ENCODE measurements at regions not wholly inside any gene's neighbourhood (a gene's known extent, or its start where the extent isn't known, plus 50 kb on each side); places are given as distances from the start of the nearest gene placed in this dataset.
"Not testable (repeated sequence)": the region's sequence is repeated elsewhere in the genome, so short reads cannot be mapped to it uniquely, and the experiment has no call there.

DNA sequence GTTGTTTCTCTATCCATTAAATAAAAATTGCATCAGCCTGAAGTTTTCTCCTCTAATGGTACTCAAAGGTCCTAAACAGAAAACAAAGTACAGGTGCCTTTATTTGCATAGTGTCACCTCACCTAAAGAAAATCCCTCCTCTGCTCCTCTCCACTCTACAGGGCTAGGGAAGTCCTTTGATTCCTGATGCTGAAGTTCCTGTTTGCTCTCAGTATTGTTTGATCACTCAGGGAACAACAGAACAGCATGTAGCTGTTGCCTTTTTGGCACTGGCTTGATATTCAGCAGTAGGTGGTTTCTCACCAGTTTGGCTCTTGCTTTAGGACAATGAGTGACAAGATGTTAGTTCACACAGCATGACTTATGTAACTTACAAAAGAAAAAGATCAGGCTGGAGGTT, 156.2 kb upstream of the SLC7A11 start:
- H3K4me1 ChIP-seq (ENCODE audit: control insufficient read depth in 2 of 2, insufficient read depth in 2 of 2, low read length in 1 of 2), result no peaks in the 10 kb centered on the region

DNA sequence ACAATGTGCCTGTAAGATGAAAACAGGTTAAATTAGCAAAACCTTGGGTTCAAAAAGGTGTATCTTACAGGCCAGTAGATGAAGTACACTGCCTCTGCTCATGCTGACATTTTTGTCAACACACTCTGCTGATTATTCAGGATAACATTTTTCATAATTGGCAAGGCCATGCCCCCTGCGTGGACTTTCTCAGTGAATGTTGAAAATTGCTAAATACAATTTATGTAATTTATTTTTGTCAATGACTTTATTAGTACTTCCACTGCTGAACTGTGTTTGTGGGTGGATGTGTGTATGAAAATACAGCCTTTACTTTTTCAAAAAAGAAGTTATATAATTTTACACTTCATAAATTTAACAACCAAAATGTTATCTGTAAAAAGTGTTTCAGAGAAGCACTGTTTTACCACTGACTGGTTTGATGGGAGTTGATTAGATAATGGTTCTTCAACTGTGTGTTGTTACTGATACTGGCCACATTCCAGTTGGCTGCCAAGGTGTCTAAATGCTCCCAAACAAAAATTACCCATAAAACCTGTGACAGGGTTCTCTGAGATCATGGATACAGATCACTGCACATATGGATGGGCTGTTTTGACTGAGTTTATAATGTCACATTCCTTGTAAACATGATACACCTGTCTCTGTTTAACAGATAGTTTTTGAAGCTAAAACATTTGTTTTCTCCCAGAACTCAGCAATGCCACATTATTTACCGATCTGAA, 151.9 kb upstream of the SLC7A11 start:
- no peak overlapping the region for H3K4me3 ChIP-seq (ENCODE audit: low read depth in 1 of 2, low read length in 2 of 2)
- WGBS, 2 donors, result 55 to 62% methylated on average over 2 of the region's 2 CpGs
- no peak overlapping the region for H3K27ac ChIP-seq (ENCODE audit: low read depth in 2 of 2, low read length in 1 of 2)
- no peaks in the 10 kb centered on the region for H3K9me3 ChIP-seq (ENCODE audit: control insufficient read depth in 2 of 2, insufficient read depth in 1 of 2, low read depth in 1 of 2, low read length in 1 of 2)
- H3K27me3 ChIP-seq (ENCODE audit: control insufficient read depth in 1 of 2, insufficient read depth in 2 of 2, low read length in 2 of 2), result no peaks in the 10 kb centered on the region
- H3K4me1 ChIP-seq (ENCODE audit: control insufficient read depth in 2 of 2, insufficient read depth in 2 of 2, low read length in 1 of 2), result no peaks in the 10 kb centered on the region
- H3K36me3 ChIP-seq (ENCODE audit: control insufficient read depth in 2 of 2, insufficient read depth in 2 of 2, low read length in 1 of 2), result no peaks in the 10 kb centered on the region

More for the DNA sequence above, 156.2 kb upstream of the SLC7A11 start:
- Histone ChIP-seq H3K9me3 (ENCODE audit: control insufficient read depth in 2 of 2, insufficient read depth in 1 of 2, low read depth in 1 of 2, low read length in 1 of 2) (no peaks in the 10 kb centered on the region), H3K27ac (ENCODE audit: low read depth in 2 of 2, low read length in 1 of 2) (no peak overlapping the region), H3K4me3 (ENCODE audit: low read depth in 1 of 2, low read length in 2 of 2) (no peak overlapping the region), H3K27me3 (ENCODE audit: control insufficient read depth in 1 of 2, insufficient read depth in 2 of 2, low read length in 2 of 2) (no peaks in the 10 kb centered on the region), H3K36me3 (ENCODE audit: control insufficient read depth in 2 of 2, insufficient read depth in 2 of 2, low read length in 1 of 2) (no peaks in the 10 kb centered on the region)

DNA sequence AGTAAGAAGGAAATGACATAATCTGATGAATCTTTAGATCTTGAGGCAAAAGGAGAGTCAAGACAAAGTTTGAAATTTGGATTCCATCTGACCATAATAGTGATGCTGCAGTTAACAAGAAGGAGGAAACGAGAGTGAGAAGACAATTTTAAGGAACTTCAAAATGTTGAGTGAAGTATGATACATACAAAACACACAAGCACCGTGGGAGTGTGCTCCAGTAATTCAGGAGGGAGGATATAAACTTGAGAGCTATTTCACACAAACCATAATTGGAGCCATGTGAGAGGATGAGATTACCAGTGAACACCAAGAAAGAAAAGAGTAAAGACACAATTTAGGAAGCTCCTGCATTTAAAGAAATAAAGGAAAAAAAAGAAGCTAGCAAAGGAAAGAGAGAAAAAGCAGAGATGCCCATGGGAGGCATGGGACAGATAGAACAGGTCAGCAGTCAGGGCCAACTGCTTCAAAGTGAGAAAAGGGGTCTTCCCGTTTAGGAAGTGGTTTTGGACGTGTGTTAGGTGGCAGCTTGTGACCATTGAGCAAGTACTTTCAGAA, 150.7 kb upstream of the SLC7A11 start:
- Histone ChIP-seq H3K27me3 (ENCODE audit: control insufficient read depth in 1 of 2, insufficient read depth in 2 of 2, low read length in 2 of 2) (no peaks in the 10 kb centered on the region), H3K4me3 (ENCODE audit: low read depth in 1 of 2, low read length in 2 of 2) (no peak overlapping the region), H3K36me3 (ENCODE audit: control insufficient read depth in 2 of 2, insufficient read depth in 2 of 2, low read length in 1 of 2) (no peaks in the 10 kb centered on the region), H3K27ac (ENCODE audit: low read depth in 2 of 2, low read length in 1 of 2) (no peak overlapping the region), H3K4me1 (ENCODE audit: control insufficient read depth in 2 of 2, insufficient read depth in 2 of 2, low read length in 1 of 2) (no peaks in the 10 kb centered on the region), H3K9me3 (ENCODE audit: control insufficient read depth in 2 of 2, insufficient read depth in 1 of 2, low read depth in 1 of 2, low read length in 1 of 2) (peaks cover 0 to 2% of the 10 kb centered on the region in 2 donors)
- 62 to 79% methylated on average over 4 of the region's 4 CpGs for WGBS, 2 donors

DNA sequence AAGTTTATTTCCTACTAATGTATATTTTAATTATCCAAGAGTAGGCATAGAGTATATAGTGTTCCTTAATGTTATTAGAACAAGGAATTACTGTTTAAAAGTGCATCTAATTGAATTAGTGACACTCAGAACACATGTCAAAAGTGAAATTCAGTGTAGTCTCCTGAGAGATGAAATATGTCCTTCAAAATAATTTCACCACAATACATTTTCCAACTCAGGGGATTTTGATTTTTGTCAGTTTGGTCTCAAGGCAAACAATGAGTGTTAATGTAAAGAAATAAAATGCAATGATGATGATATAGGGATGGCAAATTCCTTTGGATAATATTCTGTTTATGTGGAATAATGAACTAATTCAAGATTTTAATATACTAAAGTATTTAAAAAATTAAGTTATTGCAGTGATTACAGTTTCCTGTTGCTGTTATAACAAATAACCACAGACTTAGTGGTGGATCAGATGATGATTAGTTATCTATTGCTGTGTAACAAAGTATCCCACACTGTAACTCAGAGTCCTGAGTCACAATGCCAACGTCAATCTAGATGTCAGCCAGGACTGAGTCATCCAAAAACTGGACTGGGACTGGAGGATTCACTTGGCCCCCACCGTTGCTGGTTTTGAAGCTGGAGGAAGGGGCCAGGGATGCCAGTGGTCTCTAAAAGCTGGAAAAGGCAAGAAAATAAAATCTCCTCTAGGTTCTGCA, 148.0 kb upstream of the SLC7A11 start:
- Histone ChIP-seq H3K9me3 (ENCODE audit: control insufficient read depth in 2 of 2, insufficient read depth in 1 of 2, low read depth in 1 of 2, low read length in 1 of 2) (peaks cover 0 to 2% of the 10 kb centered on the region in 2 donors), H3K4me3 (ENCODE audit: low read depth in 1 of 2, low read length in 2 of 2) (no peak overlapping the region), H3K27ac (ENCODE audit: low read depth in 2 of 2, low read length in 1 of 2) (no peak overlapping the region), H3K36me3 (ENCODE audit: control insufficient read depth in 2 of 2, insufficient read depth in 2 of 2, low read length in 1 of 2) (no peaks in the 10 kb centered on the region), H3K27me3 (ENCODE audit: control insufficient read depth in 1 of 2, insufficient read depth in 2 of 2, low read length in 2 of 2) (no peaks in the 10 kb centered on the region), H3K4me1 (ENCODE audit: control insufficient read depth in 2 of 2, insufficient read depth in 2 of 2, low read length in 1 of 2) (no peaks in the 10 kb centered on the region)
- 41 to 69% methylated on average over 2 of the region's 2 CpGs for WGBS, 2 donors

DNA sequence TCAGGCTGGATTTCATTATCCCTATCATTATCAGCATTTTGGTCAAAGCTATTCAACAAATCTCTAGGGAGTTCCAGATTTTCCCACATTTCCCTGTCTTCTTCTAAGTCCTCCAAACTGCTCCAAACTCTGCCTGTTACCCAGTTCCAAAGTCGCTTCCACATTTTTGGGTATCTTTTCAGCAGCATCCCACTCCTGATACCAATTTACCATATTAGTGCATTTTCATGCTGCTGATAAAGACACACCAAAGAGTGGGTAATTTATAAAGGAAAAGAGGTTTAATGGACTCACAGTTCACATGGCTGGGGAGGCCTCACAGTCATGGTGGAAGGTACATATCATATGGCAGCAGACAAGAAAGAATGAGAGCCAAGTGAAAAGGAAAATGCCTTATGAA, 132.8 kb upstream of the SLC7A11 start:
- Histone ChIP-seq H3K36me3 (ENCODE audit: control insufficient read depth in 2 of 2, insufficient read depth in 2 of 2, low read length in 1 of 2) (no peaks in the 10 kb centered on the region), H3K27me3 (ENCODE audit: control insufficient read depth in 1 of 2, insufficient read depth in 2 of 2, low read length in 2 of 2) (no peaks in the 10 kb centered on the region)

DNA sequence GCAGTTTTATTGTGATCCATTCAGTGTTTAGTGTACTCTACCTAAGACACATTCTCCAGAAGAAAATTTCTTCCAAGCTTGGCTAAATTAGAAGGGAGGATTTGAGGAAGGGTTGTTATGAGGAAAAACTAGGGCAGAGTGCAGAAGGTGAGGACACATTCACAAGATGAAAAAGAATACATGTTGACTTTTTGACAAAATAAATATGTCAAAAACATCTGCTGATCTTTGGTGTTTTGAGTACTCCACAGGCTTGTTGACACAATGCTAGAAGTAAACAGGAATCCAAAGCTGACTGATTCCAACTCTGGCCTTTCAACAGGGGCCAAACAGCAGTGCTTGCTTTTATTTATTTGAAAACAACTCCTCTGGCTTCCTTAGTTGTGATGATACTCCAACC, 125.8 kb upstream of the SLC7A11 start:
- H3K9me3 ChIP-seq (ENCODE audit: control insufficient read depth in 2 of 2, insufficient read depth in 1 of 2, low read depth in 1 of 2, low read length in 1 of 2), result no peaks in the 10 kb centered on the region
- H3K4me1 ChIP-seq (ENCODE audit: control insufficient read depth in 2 of 2, insufficient read depth in 2 of 2, low read length in 1 of 2), result no peaks in the 10 kb centered on the region
- H3K27me3 ChIP-seq (ENCODE audit: control insufficient read depth in 1 of 2, insufficient read depth in 2 of 2, low read length in 2 of 2), result no peaks in the 10 kb centered on the region
- no peaks in the 10 kb centered on the region for H3K36me3 ChIP-seq (ENCODE audit: control insufficient read depth in 2 of 2, insufficient read depth in 2 of 2, low read length in 1 of 2)
- no peak overlapping the region for H3K4me3 ChIP-seq (ENCODE audit: low read depth in 1 of 2, low read length in 2 of 2)
- no peak overlapping the region for H3K27ac ChIP-seq (ENCODE audit: low read depth in 2 of 2, low read length in 1 of 2)

More for the DNA sequence above, 132.8 kb upstream of the SLC7A11 start:
- Histone ChIP-seq H3K4me1 (ENCODE audit: control insufficient read depth in 2 of 2, insufficient read depth in 2 of 2, low read length in 1 of 2) (no peaks in the 10 kb centered on the region), H3K9me3 (ENCODE audit: control insufficient read depth in 2 of 2, insufficient read depth in 1 of 2, low read depth in 1 of 2, low read length in 1 of 2) (no peaks in the 10 kb centered on the region), H3K4me3 (ENCODE audit: low read depth in 1 of 2, low read length in 2 of 2) (no peak overlapping the region), H3K27ac (ENCODE audit: low read depth in 2 of 2, low read length in 1 of 2) (no peak overlapping the region)
- WGBS, 2 donors, result 15 to 87% methylated on average over 1 of the region's 1 CpG

DNA sequence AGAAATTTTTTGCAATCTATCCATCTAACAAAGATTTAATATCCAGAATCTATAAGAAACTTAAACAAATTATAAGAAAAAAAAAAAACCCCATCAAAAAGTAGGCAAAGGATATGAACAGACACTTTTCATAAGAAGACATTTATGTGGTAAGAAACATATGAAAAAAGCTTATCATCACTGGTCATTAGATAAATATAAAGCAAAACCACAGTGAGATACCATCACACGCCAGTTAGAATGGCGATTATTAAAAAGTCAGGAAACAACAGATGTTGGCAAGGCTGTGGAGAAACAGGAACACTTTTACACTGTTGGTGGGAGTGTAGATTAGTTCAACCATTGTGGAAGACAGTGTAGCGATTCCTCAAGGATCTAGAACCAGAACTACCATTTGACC, 110.3 kb upstream of the SLC7A11 start:
- 95% methylated on average over 3 of the region's 3 CpGs for WGBS, 2 donors

DNA sequence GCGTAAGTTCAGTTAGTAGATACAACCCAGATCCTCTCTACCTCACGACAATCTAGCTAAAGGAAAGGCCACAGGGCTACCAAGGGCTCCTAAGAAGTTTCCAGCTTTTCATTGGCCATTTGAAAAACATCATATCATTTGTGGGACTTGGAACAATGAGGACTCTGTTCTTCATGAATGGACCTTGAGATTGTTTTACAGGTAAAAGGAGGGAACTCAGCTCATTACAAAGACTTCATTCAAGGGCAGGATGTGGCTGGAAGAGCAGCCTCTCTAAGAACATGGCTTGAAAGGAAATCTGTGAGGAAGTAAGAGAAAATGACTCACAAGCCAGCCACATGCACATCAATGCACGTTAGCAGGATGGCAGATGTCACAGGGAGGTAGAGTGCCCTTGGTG, 105.9 kb upstream of the SLC7A11 start:
- no peaks in the 10 kb centered on the region for H3K36me3 ChIP-seq (ENCODE audit: control insufficient read depth in 2 of 2, insufficient read depth in 2 of 2, low read length in 1 of 2)
- no peaks in the 10 kb centered on the region for H3K4me1 ChIP-seq (ENCODE audit: control insufficient read depth in 2 of 2, insufficient read depth in 2 of 2, low read length in 1 of 2)
- no peak overlapping the region for H3K4me3 ChIP-seq (ENCODE audit: low read depth in 1 of 2, low read length in 2 of 2)
- no peaks in the 10 kb centered on the region for H3K27me3 ChIP-seq (ENCODE audit: control insufficient read depth in 1 of 2, insufficient read depth in 2 of 2, low read length in 2 of 2)
- 44 to 59% methylated on average over 3 of the region's 3 CpGs for WGBS, 2 donors
- H3K27ac ChIP-seq (ENCODE audit: low read depth in 2 of 2, low read length in 1 of 2), result no peak overlapping the region
- H3K9me3 ChIP-seq (ENCODE audit: control insufficient read depth in 2 of 2, insufficient read depth in 1 of 2, low read depth in 1 of 2, low read length in 1 of 2), result no peaks in the 10 kb centered on the region

More for the DNA sequence above, 110.3 kb upstream of the SLC7A11 start:
- not testable (repeated sequence) for H3K4me3 ChIP-seq (ENCODE audit: low read depth in 1 of 2, low read length in 2 of 2); H3K27me3 ChIP-seq (ENCODE audit: control insufficient read depth in 1 of 2, insufficient read depth in 2 of 2, low read length in 2 of 2); H3K36me3 ChIP-seq (ENCODE audit: control insufficient read depth in 2 of 2, insufficient read depth in 2 of 2, low read length in 1 of 2); H3K27ac ChIP-seq (ENCODE audit: low read depth in 2 of 2, low read length in 1 of 2); H3K4me1 ChIP-seq (ENCODE audit: control insufficient read depth in 2 of 2, insufficient read depth in 2 of 2, low read length in 1 of 2); H3K9me3 ChIP-seq (ENCODE audit: control insufficient read depth in 2 of 2, insufficient read depth in 1 of 2, low read depth in 1 of 2, low read length in 1 of 2)

DNA sequence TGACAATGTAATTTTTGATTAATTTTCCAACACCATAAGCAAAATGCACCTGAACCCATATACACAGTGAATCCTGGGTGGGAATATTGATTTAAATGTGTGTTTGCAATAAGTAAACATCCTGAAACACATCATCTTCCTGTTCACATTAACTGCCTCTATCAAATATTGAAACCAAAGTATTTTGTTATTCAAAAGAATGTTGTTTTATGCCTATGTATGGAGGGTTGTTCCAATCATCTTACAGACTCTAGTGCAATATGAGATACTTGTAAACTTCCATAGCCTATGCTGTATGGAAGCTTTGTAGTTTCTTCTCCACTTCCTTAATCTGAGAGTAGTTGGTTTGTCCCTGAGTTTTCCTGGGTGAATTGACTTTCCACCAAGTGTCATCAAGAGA, 105.4 kb upstream of the SLC7A11 start:
- no peaks in the 10 kb centered on the region for H3K4me1 ChIP-seq (ENCODE audit: control insufficient read depth in 2 of 2, insufficient read depth in 2 of 2, low read length in 1 of 2)
- no peak overlapping the region for H3K4me3 ChIP-seq (ENCODE audit: low read depth in 1 of 2, low read length in 2 of 2)
- no peaks in the 10 kb centered on the region for H3K9me3 ChIP-seq (ENCODE audit: control insufficient read depth in 2 of 2, insufficient read depth in 1 of 2, low read depth in 1 of 2, low read length in 1 of 2)
- H3K27ac ChIP-seq (ENCODE audit: low read depth in 2 of 2, low read length in 1 of 2), result no peak overlapping the region
- H3K27me3 ChIP-seq (ENCODE audit: control insufficient read depth in 1 of 2, insufficient read depth in 2 of 2, low read length in 2 of 2), result no peaks in the 10 kb centered on the region
- H3K36me3 ChIP-seq (ENCODE audit: control insufficient read depth in 2 of 2, insufficient read depth in 2 of 2, low read length in 1 of 2), result no peaks in the 10 kb centered on the region

DNA sequence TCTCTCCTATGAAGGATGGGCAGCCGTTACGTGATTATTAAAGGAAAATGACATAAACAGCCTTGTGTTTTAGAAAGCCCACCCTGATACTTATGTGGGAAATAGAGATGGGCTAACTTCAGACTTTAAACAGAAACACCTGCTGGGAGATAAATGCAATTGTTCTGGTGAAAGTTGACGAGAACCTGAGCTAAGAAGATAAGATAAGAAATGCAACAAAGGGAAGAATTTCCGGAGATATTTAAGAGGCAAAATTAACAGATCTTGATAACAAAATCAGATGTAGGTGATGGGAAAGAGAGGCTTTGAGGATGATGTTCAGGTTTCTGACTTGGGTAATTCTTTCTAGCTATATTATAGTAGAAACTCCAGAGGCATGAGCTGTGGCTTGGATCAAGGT, 102.7 kb upstream of the SLC7A11 start:
- Histone ChIP-seq H3K4me1 (ENCODE audit: control insufficient read depth in 2 of 2, insufficient read depth in 2 of 2, low read length in 1 of 2) (no peaks in the 10 kb centered on the region), H3K4me3 (ENCODE audit: low read depth in 1 of 2, low read length in 2 of 2) (no peak overlapping the region), H3K27me3 (ENCODE audit: control insufficient read depth in 1 of 2, insufficient read depth in 2 of 2, low read length in 2 of 2) (no peaks in the 10 kb centered on the region), H3K27ac (ENCODE audit: low read depth in 2 of 2, low read length in 1 of 2) (no peak overlapping the region), H3K36me3 (ENCODE audit: control insufficient read depth in 2 of 2, insufficient read depth in 2 of 2, low read length in 1 of 2) (no peaks in the 10 kb centered on the region), H3K9me3 (ENCODE audit: control insufficient read depth in 2 of 2, insufficient read depth in 1 of 2, low read depth in 1 of 2, low read length in 1 of 2) (no peaks in the 10 kb centered on the region)
- WGBS, 2 donors, result 77 to 91% methylated on average over 4 of the region's 4 CpGs
